GM12865 (cell line): ENCODE measurements at regions not wholly inside any gene's neighbourhood (a gene's known extent, or its start where the extent isn't known, plus 50 kb on each side); places are given as distances from the start of the nearest gene placed in this dataset.

Source experiments
- DNase-seq: peaks from one replicate; pipeline ENCODE4 v3.0.0; 2010; ENCODE audit warnings: low read depth
- H3K4me3 ChIP-seq: 2 replicates; pipeline ENCODE4 v1.5.1; 2011; ENCODE audit warnings: mild to moderate bottlenecking, low read depth, low read length, control low read depth
- TF ChIP-seq, protein P1 (sequence below): IDR thresholded peaks from 2 replicates; pipeline ENCODE4 v1.5.1; 2011; ENCODE audit warnings: low read length, control low read depth, low read depth, inconsistent platforms; ENCODE audit not compliant: insufficient read depth; ENCODE audit errors: missing control alignments

DNA sequence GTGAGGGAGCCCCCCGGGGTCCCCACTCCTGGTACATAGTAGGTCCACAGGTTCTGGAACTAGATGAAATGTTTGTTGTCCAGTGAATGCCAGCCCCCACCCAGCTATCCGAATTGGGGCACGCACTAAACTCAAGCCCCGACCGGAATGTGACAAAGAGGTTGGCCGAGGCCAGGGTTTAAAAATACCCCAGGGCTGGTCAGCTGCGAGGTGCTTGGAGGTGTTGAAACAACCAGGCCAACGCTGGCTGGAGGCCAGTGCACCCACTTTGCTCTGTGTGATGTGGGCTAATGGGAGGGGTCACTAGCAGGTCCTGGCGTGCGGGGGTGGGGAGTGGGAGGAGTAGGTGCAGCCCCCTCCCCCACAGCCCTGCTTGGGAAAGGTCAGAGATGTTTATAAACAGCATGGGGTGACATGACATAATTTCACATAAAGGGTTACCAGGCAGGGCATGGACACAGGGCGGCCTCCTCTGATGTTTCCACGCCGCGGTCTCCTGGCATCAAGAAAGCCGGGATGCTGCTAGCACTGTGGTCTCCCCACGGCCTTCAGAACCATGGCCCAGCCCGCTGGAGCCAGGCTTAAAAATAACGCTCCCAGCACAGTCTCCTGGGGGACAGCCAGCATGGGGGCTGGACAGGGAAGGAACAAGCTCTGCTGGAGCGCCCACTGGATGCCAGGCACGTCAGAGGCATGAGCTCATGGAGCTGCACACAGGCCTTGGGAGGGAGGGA, 111.2 kb upstream of the PTPN1 start:
- TF ChIP-seq, protein P1, sequence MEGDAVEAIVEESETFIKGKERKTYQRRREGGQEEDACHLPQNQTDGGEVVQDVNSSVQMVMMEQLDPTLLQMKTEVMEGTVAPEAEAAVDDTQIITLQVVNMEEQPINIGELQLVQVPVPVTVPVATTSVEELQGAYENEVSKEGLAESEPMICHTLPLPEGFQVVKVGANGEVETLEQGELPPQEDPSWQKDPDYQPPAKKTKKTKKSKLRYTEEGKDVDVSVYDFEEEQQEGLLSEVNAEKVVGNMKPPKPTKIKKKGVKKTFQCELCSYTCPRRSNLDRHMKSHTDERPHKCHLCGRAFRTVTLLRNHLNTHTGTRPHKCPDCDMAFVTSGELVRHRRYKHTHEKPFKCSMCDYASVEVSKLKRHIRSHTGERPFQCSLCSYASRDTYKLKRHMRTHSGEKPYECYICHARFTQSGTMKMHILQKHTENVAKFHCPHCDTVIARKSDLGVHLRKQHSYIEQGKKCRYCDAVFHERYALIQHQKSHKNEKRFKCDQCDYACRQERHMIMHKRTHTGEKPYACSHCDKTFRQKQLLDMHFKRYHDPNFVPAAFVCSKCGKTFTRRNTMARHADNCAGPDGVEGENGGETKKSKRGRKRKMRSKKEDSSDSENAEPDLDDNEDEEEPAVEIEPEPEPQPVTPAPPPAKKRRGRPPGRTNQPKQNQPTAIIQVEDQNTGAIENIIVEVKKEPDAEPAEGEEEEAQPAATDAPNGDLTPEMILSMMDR, result no peak
- DNase-seq, result no peak
- H3K4me3 ChIP-seq, result no peak overlapping the region

DNA sequence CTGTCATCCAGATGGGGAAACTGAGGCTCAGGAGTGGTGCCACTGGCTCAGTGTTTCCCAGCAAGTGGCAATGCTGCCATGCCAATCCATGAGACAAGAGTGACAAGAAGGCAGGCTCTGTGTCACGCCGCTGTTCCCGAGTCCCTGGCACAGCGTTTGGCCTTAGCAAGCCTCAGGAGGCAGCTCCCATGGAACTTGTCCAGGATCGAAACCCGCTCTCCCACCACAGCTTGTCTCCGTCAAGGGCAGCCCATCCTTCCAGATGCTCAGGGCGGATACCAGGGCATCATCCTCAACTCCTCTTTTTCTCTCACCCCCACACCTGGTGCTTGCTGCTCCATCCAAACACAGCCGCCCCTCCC, 110.6 kb upstream of the PTPN1 start:
- no peak for DNase-seq
- TF ChIP-seq, protein P1, result no peak
- no peak overlapping the region for H3K4me3 ChIP-seq

DNA sequence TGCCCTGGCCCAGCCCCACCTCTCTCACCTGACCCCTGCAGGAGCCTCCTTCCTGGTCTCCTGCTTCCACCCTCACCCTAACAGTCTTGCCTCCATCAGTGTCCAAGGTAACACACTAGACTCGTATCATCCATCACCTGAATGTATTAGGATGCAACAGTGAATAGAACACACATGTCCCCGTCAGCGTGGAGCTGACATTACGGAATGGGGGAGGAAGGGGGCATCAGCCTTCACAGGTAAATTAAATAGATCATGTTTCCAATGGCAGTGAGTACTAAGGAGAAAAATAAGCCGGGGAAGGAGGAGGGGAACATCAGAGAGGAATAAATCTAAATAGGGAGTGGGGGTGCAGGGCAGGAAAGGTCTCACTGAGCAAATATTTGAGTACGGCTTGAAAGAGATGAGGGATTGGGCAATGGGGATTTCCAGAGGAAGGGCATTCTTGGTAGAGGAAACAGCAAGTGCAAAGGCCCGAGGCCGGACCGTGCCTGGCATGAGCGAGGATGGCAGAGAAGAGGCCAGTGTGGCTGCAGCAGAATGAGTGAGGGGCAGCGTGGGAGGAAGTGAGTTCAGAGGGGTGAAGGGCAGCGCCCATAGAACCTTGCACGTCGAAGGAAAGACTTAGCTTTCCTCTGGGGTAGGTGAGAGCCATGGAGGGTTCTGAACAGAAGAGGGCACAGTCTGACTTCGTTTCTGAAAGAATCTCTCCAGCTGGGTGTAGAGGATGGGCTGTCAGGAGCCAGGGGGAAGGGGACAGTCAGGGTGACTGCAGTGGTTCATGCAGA, 110.1 kb upstream of the PTPN1 start:
- H3K4me3 ChIP-seq, result no peak overlapping the region
- no peak for DNase-seq
- TF ChIP-seq, protein P1, result no peak

DNA sequence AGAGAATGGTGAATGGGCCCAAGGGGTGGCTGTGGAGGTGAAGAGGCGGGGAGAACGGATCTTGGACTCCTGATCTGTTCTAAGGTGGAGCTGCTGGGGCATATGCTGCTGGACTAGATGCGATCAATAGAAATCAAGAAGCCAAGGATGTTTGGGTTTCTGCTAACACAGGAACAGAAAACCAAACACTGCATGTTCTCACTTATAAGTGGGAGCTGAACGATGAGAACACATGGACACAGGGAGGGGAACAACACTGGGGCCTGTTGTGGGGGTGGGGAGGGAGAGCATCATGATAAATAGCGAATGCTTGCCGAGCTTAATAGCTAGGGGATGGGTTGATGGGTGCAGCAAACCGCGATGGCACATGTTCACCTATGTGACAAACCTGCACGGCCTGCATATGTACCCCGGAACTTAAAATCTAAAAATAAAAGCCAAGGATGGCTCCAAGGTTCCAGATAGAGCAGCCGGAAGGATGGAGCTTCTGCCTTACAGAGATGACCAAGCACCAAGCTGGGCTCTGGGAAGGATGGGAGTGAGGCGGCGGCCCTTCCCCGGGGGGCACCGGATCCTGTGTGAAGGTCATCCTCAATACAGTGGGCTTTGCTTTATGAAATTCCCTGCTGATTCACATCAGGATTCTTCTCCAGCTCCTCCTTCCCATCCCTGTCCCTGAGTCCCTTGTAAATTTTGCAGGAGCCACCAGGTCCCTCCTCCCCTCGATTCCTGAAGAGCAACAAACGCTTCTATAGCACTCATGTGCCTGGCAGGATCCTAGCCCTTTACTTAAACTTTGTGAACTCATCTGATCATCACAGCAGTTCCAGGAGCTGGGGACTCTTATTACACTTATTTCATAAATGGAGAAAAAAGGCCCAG, 109.2 kb upstream of the PTPN1 start:
- DNase-seq, result no peak
- no peak overlapping the region for H3K4me3 ChIP-seq
- TF ChIP-seq, protein P1, result no peak

DNA sequence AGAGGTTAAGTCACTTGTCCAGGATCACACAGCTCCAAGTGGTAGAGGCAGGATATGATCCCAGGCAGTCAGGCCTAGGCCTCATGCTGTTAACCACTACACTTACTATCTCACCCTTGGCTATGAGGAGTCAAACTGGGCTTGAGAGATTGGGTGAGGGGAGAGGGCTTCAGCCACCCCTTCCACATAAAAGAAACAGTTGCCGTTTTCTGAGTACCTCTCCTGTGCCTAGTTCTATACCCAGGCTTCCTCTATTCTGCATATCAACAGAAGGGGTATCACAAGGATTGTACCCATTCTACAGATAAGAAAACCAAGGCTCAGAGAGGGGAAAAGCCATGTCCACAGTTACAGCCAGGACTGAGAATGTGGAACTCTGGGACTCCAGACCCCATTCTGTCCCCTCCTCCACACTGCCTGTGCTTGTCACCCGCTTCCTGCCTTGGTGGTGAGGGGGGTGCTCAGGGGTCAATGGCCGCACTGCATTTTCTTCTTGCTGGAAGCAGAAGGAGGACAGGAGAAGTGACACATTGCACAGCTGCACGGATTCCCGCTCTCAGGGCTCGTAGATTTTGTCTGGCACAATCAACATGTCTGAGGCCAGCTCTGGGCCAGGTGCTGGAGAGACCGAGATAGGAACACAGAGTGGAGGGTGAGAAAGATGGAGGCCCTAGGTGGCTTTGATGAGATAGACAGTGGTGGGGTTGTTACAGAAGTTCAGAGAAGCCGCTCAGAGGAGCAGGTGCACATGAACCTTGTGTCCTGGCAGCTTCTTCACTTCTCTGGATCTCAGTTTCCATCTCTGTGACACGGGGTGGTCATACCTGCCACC, 108.4 kb upstream of the PTPN1 start:
- no peak for DNase-seq
- no peak overlapping the region for H3K4me3 ChIP-seq
- TF ChIP-seq, protein P1, result no peak
